Testis (tissue), 2 donors: ENCODE measurements at regions not wholly inside any gene's neighbourhood (a gene's known extent, or its start where the extent isn't known, plus 50 kb on each side); places are given as distances from the start of the nearest gene placed in this dataset.

Experiments used
- CTCF ChIP-seq, 3 experiments: fragments of 450-650 bp in 2 of 3; fragments of 200-600 bp in 1 of 3; sonication (generic) in 1 of 3; IDR thresholded peaks; one replicate each; pipeline ENCODE4 v1.5.1; 2016 to 2019; ENCODE audit warnings: antibody characterized with exemption in 3 of 3, mild to moderate bottlenecking in 2 of 3, moderate library complexity in 1 of 3
- POLR2A ChIP-seq: fragments of 450-650 bp; IDR thresholded peaks from one replicate; pipeline ENCODE4 v1.6.1; 2017; ENCODE audit warnings: antibody characterized with exemption, mild to moderate bottlenecking, moderate library complexity

GRCh38 chr22:48050836-48051235, 1288.4 kb downstream of the TBC1D22A start:
- no peak for TF ChIP-seq CTCF (IDR thresholded peaks at IDR 0.05)
- no peak for TF ChIP-seq POLR2A
